ENCODE measurements at regions not wholly inside any gene's neighbourhood (a gene's known extent, or its start where the extent isn't known, plus 50 kb on each side); places are given as distances from the start of the nearest gene placed in this dataset.

DNA sequence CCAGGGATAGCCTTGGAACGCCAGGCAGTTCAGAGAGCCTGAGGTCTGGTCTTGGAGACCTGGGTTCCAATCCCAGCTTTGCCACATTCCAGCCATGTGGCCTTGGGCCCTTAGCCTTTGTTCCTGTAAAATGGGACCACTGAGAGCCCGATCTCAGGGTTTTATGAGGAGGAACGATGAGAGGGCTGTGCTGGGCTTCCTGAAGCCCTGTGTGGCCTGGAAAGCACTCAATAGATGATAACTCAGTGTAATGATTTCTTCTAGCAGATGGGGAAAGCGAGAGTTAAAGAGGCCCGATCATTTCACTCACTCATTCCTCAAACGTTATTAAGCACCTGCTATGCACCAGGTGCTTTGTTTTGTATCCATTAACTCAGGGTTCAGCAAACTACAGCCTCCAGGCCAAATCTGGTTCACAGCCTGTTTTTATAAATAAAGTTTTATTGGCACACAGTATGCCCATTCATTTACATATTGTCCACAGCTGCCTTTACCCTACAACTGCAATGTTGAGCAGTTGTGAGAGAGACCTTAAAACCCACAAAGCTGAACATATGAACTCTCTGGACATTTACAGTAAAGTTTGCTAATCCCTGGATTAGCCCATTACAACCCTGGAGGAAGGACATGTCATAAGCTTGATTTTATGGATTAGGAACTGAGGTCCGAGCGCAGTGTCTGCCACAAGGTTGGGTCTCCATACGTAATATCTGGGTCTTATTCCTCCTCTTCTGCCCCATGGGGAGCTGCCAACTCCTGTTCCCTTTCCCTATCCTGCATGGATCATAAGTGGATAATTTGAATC, 90.4 kb downstream of the CEBPB start:
- Histone ChIP-seq H3K27me3 (ENCODE audit: insufficient read depth, low read length) (peaks cover 2% of the 10 kb centered on the region; the same call in 1 of the 2 replicates), H3K4me3 (ENCODE audit: low read depth, low read length, poor library complexity, severe bottlenecking) (no peak overlapping the region), H3K4me1 (ENCODE audit: insufficient read depth, low read length, severe bottlenecking) (peaks cover 14% of the 10 kb centered on the region), H3K79me2 (ENCODE audit: insufficient read depth, low read length) (no peaks in the 10 kb centered on the region), H4K20me1 (ENCODE audit: insufficient read depth, low read length) (no peaks in the 10 kb centered on the region), H3K36me3 (ENCODE audit: insufficient read depth, low read length) (no peaks in the 10 kb centered on the region), H3K9me2 (ENCODE audit: low read depth, low read length) (no peaks in the 10 kb centered on the region), H3K4me2 (ENCODE audit: low read length) (no peak overlapping the region), H2AFZ (ENCODE audit: low read length) (no peak overlapping the region), H3K9me3 (ENCODE audit: low read length) (no peaks in the 10 kb centered on the region), H3K9ac (ENCODE audit: low read length) (no peak overlapping the region), H3K27ac (ENCODE audit: low read depth, low read length, poor library complexity, severe bottlenecking) (no peak overlapping the region), H3F3A (ENCODE audit: insufficient read depth, low read length) (no peaks in the 10 kb centered on the region)
- no peak for TF ChIP-seq EZH2 (IDR thresholded peaks at IDR 0.05; ENCODE audit: borderline replicate concordance, low read length)
- no peak for TF ChIP-seq CTCF (IDR thresholded peaks at IDR 0.05; ENCODE audit: low read length)

DNA sequence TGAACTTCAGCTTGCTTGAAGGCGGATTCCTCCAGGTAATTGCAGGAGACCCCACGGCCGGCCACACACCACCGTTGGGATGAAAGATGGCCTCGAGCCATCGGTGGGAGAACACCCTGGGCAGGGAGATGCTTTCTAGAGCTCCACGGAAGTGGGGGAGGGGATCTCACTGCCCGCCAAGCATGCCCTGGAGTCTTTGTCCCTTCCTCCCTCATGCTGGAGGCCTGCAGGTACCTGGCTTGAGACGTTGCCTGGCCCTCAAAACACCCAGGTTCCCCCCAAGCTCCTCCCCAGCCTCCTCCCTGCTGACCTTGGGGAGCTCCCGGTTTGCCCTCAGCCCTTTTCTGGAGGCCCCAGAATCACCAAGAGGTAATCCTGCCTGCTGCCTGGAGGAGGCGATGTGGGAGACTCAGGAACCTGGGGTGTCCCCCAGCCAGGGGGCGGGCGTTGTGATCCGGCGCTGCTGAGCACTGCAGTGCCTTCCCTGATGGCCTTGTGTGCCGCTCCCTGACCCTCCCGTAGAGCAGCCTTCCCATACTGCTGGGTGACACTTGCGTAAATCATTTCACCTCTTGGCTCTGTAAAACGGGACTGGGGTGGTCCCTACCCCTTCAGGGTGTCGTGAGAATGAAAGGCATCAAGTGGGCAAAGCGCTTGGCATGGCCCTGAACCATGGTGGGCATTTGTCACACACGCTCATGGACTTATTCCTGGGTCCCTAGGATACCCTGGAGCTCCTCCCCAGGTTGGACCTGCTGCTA, 91.4 kb downstream of the CEBPB start:
- Histone ChIP-seq H3K27me3 (ENCODE audit: insufficient read depth, low read length) (no peaks in the 10 kb centered on the region; the same call in 1 of the 2 replicates), H3K79me2 (ENCODE audit: insufficient read depth, low read length) (no peaks in the 10 kb centered on the region)

More for the DNA sequence above, 91.4 kb downstream of the CEBPB start:
- H3K9me3 ChIP-seq (ENCODE audit: low read length): no peaks in the 10 kb centered on the region
- H3K36me3 ChIP-seq (ENCODE audit: insufficient read depth, low read length): no peaks in the 10 kb centered on the region
- no peaks in the 10 kb centered on the region for H3K9me2 ChIP-seq (ENCODE audit: low read depth, low read length)
- H3K4me1 ChIP-seq (ENCODE audit: insufficient read depth, low read length, severe bottlenecking): peaks cover 22% of the 10 kb centered on the region
- H3K4me2 ChIP-seq (ENCODE audit: low read length): no peak overlapping the region
- TF ChIP-seq EZH2 (IDR thresholded peaks at IDR 0.05; ENCODE audit: borderline replicate concordance, low read length) (no peak), CTCF (IDR thresholded peaks at IDR 0.05; ENCODE audit: low read length) (0 out of 2 replicates have a peak, but pooled peaks have one; percentile 13)
- no peak overlapping the region for H3K9ac ChIP-seq (ENCODE audit: low read length)
- no peak overlapping the region for H3K4me3 ChIP-seq (ENCODE audit: low read depth, low read length, poor library complexity, severe bottlenecking)
- H4K20me1 ChIP-seq (ENCODE audit: insufficient read depth, low read length): no peaks in the 10 kb centered on the region
- no peak overlapping the region for H2AFZ ChIP-seq (ENCODE audit: low read length)
- H3F3A ChIP-seq (ENCODE audit: insufficient read depth, low read length): no peaks in the 10 kb centered on the region
- no peak overlapping the region for H3K27ac ChIP-seq (ENCODE audit: low read depth, low read length, poor library complexity, severe bottlenecking)
